WERI-Rb-1 (cell line): ENCODE measurements at regions not wholly inside any gene's neighbourhood (a gene's known extent, or its start where the extent isn't known, plus 50 kb on each side); places are given as distances from the start of the nearest gene placed in this dataset.
"Not testable (repeated sequence)": the region's sequence is repeated elsewhere in the genome, so short reads cannot be mapped to it uniquely, and the experiment has no call there.

Experiments used
- DNase-seq: peaks from one replicate; pipeline ENCODE4 v3.0.0-alpha.2; 2020
- H3K27ac ChIP-seq: fragments of 250-450 bp; sonication (Bioruptor Pico); 2 replicates; pipeline ENCODE4 v1.5.1; 2020; ENCODE audit warnings: mild to moderate bottlenecking, moderate library complexity
- H3K27me3 ChIP-seq: fragments of 250-450 bp; sonication (Bioruptor Pico); 2 replicates; pipeline ENCODE4 v1.5.1; 2021; ENCODE audit warnings: mild to moderate bottlenecking, low read depth, moderate library complexity; ENCODE audit not compliant: insufficient read depth, severe bottlenecking
- H3K36me3 ChIP-seq: fragments of 250-450 bp; sonication (Bioruptor Pico); 2 replicates; pipeline ENCODE4 v1.5.1; 2020; ENCODE audit warnings: mild to moderate bottlenecking, moderate library complexity
- H3K4me3 ChIP-seq: 2 replicates; pipeline ENCODE4 v1.5.1; 2011; ENCODE audit warnings: low read depth, mild to moderate bottlenecking, control low read depth, low read length
- H3K9me3 ChIP-seq: fragments of 250-450 bp; sonication (Bioruptor Pico); 2 replicates; pipeline ENCODE4 v1.5.1; 2021; ENCODE audit warnings: mild to moderate bottlenecking, moderate library complexity; ENCODE audit not compliant: severe bottlenecking
- TF ChIP-seq, protein P1 (sequence below): IDR thresholded peaks from 2 replicates; pipeline ENCODE4 v1.5.1; 2011; ENCODE audit warnings: low read depth, mild to moderate bottlenecking, control low read depth, inconsistent platforms, low read length

DNA sequence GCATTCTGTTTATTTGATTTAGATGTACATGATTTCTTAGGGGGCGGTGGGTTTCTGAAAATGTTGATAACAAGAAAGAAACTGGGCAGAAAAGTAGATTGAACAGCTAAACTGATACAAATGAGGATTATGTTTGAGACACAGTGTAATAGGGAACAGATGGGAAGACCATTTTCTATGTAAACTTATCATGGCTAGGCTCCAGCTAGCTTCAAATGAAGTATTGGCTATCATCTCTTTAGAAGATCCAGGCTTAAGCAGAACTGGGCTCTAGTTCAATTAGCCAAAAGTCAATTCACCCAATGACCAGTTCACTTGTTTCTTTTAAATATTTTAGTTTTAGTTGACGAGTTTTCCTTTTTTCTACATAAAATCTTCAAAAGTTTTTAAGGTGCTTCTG, 639.5 kb downstream of the ANKRD7 start:
- Histone ChIP-seq H3K9me3 (peaks cover 6% of the 10 kb centered on the region), H3K27me3 (no peaks in the 10 kb centered on the region), H3K36me3 (no peaks in the 10 kb centered on the region), H3K27ac (no peak overlapping the region), H3K4me3 (no peak overlapping the region)
- TF ChIP-seq, protein P1, sequence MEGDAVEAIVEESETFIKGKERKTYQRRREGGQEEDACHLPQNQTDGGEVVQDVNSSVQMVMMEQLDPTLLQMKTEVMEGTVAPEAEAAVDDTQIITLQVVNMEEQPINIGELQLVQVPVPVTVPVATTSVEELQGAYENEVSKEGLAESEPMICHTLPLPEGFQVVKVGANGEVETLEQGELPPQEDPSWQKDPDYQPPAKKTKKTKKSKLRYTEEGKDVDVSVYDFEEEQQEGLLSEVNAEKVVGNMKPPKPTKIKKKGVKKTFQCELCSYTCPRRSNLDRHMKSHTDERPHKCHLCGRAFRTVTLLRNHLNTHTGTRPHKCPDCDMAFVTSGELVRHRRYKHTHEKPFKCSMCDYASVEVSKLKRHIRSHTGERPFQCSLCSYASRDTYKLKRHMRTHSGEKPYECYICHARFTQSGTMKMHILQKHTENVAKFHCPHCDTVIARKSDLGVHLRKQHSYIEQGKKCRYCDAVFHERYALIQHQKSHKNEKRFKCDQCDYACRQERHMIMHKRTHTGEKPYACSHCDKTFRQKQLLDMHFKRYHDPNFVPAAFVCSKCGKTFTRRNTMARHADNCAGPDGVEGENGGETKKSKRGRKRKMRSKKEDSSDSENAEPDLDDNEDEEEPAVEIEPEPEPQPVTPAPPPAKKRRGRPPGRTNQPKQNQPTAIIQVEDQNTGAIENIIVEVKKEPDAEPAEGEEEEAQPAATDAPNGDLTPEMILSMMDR: no peak
- DNase-seq: no peak

DNA sequence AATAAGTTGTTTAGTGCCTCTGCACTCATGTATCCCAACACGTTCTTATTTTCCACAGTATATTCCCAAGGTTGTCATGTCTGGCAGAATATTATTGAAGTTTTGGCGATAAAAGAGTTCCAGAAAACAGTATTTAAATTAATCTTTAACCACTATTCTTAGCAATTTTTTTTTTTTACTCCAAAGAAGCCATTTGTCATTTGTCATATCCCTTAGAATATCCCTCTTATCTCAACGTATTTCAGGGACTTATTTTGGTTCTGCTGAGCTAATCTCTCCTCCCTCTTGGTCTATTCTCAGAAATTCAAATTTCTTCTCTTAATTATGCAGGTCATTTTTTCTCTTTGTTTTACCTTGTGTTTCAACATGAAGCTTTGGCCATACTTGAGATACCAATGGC, 643.4 kb downstream of the ANKRD7 start:
- peaks cover 4% of the 10 kb centered on the region for H3K9me3 ChIP-seq
- H3K4me3 ChIP-seq: no peak overlapping the region
- TF ChIP-seq, protein P1: no peak
- no peaks in the 10 kb centered on the region for H3K27me3 ChIP-seq
- no peak overlapping the region for H3K27ac ChIP-seq
- no peaks in the 10 kb centered on the region for H3K36me3 ChIP-seq
- DNase-seq: no peak

DNA sequence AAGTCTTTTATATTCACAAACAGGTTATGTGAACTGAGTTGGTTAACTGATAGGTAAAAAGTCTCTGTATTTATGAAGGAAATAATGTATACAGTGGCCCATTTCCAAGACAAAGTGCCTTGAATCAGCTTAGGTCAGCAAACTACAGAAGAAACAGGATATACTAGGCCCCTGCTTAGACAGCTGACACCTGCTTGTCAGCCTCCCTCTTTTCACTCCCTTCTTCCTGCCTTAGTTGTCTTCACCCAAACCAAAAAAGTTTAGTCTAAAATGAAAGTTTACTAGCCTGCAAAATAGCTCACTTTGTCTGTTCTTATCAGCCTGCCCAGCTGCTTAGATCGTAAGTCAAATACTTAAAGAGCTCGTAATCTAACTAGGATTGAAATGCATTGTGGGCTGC, 644.6 kb downstream of the ANKRD7 start:
- H3K9me3 ChIP-seq, H3K4me3 ChIP-seq, H3K27ac ChIP-seq, H3K36me3 ChIP-seq, H3K27me3 ChIP-seq, DNase-seq: not testable (repeated sequence)

DNA sequence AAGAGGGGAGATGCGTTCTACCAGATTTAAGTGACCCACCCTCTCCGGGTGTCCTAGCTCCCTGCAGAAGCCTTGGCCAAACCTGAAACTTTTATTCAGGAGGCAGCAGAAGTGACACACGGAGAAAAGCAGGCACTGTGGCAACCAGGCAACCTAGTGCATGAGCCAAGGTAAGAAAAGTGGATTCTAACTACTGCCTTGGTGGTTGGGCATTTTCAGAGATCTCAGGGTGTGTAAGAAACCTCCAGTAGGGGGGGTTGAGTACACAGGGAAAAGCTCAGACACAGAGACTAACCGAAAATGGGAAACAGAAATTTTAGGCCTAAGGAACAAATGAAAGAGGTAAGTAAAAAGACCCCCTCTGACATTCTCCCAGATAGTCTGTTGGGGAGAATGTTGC, 645.7 kb downstream of the ANKRD7 start:
- Histone ChIP-seq H3K27me3 (no peaks in the 10 kb centered on the region), H3K4me3 (no peak overlapping the region), H3K9me3 (peaks cover 4% of the 10 kb centered on the region), H3K36me3 (no peaks in the 10 kb centered on the region), H3K27ac (no peak overlapping the region)
- TF ChIP-seq, protein P1: peak; percentile 47; the same call in 1 of the 2 replicates
- peak; percentile 28 for DNase-seq

DNA sequence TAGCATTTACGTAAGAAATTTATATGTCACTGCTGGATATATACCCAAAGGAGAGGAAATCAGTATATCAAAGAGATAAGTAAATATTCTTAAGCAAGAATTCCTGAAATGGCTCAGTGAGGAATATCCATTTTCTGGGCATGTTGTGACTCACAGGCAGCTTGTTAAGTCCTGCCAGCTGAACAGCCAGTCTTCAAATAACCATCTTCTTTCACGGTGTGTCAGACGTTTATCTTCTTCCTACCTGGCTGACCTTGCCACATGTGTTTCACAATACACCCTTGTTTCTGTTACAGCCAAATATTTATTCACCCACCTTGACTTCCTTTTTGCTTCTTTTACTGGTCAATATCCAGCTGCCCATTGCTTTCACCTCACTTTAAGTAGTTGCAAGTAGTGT, 648.1 kb downstream of the ANKRD7 start:
- no peaks in the 10 kb centered on the region for H3K27me3 ChIP-seq
- H3K9me3 ChIP-seq: no peaks in the 10 kb centered on the region
- H3K27ac ChIP-seq: no peak overlapping the region
- TF ChIP-seq, protein P1: no peak
- no peak for DNase-seq
- H3K4me3 ChIP-seq: no peak overlapping the region
- H3K36me3 ChIP-seq: no peaks in the 10 kb centered on the region

DNA sequence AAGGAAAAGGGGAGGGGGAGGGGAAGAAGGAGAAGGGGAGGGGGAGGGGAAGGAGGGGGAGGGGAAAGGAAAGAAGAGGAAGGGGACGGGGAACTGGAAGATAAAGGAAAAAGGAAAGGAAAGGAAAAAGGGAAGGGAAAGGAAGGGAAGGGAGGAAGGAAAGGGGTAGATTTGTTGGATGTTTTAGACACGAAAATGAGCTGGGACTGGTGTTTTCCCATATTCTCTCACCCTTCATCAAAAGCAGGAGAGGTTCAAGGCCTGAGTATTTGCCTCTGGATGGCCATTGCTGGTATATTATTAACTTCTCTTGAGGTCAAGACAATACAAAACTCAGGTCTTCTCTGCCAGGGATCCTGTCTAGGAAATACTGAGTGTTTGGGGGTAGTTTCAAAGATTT, 652.7 kb downstream of the ANKRD7 start:
- no peaks in the 10 kb centered on the region for H3K36me3 ChIP-seq
- H3K4me3 ChIP-seq: no peak overlapping the region
- H3K9me3 ChIP-seq: no peaks in the 10 kb centered on the region
- no peak for DNase-seq
- TF ChIP-seq, protein P1: no peak
- no peak overlapping the region for H3K27ac ChIP-seq
- H3K27me3 ChIP-seq: no peaks in the 10 kb centered on the region
